ENCODE measurements at regions not wholly inside any gene's neighbourhood (a gene's known extent, or its start where the extent isn't known, plus 50 kb on each side); places are given as distances from the start of the nearest gene placed in this dataset.

- ChIA-PET POLR2A (no interaction called here), CTCF (no interaction called here)
- no peak for TF ChIP-seq SP1 (IDR thresholded peaks at IDR 0.05)
- TF ChIP-seq ARNT (IDR thresholded peaks at IDR 0.05), result no peak
- TF ChIP-seq SUZ12 (IDR thresholded peaks at IDR 0.05), result no peak
- no peak for TF ChIP-seq BHLHE40 (IDR thresholded peaks at IDR 0.05; ENCODE audit: borderline replicate concordance)
- no peak for TF ChIP-seq CTBP1 (IDR thresholded peaks at IDR 0.05; ENCODE audit: borderline replicate concordance)
- TF ChIP-seq ELF4 (IDR thresholded peaks at IDR 0.05), result no peak
- no peak for TF ChIP-seq NFRKB (IDR thresholded peaks at IDR 0.05)
- TF ChIP-seq FOXM1 (IDR thresholded peaks at IDR 0.05; ENCODE audit: borderline replicate concordance), result no peak
- no peak for TF ChIP-seq TARDBP (IDR thresholded peaks at IDR 0.05)
- no peak for TF ChIP-seq L3MBTL2 (conservative IDR thresholded peaks at IDR 0.05)
- no peak for TF ChIP-seq FOXK2 (IDR thresholded peaks at IDR 0.05)
- no peak for TF ChIP-seq FOXA1 (IDR thresholded peaks at IDR 0.05)
- no peak for TF ChIP-seq LEF1 (IDR thresholded peaks at IDR 0.05; ENCODE audit: borderline replicate concordance)
- no peak for TF ChIP-seq PKNOX1 (IDR thresholded peaks at IDR 0.05)
- TF ChIP-seq ZNF384 (IDR thresholded peaks at IDR 0.05), result no peak
- TF ChIP-seq HDGF (IDR thresholded peaks at IDR 0.05; ENCODE audit: borderline replicate concordance), result no peak
- DNase-seq (ENCODE audit: extremely low spot score), result no peak
Observed at GRCh38 chr13:54989418-54989817, 1960.8 kb downstream of the OLFM4 start.

- TF ChIP-seq ZNF384 (IDR thresholded peaks at IDR 0.05) (no peak), LEF1 (IDR thresholded peaks at IDR 0.05; ENCODE audit: borderline replicate concordance) (no peak), ARNT (IDR thresholded peaks at IDR 0.05) (no peak), HDGF (IDR thresholded peaks at IDR 0.05; ENCODE audit: borderline replicate concordance) (no peak), CTBP1 (IDR thresholded peaks at IDR 0.05; ENCODE audit: borderline replicate concordance) (no peak), SUZ12 (IDR thresholded peaks at IDR 0.05) (no peak), L3MBTL2 (conservative IDR thresholded peaks at IDR 0.05) (no peak), SP1 (IDR thresholded peaks at IDR 0.05) (no peak), FOXK2 (IDR thresholded peaks at IDR 0.05) (no peak), FOXA1 (IDR thresholded peaks at IDR 0.05) (no peak), PKNOX1 (IDR thresholded peaks at IDR 0.05) (no peak), FOXM1 (IDR thresholded peaks at IDR 0.05; ENCODE audit: borderline replicate concordance) (no peak)
- no peak for DNase-seq (ENCODE audit: extremely low spot score)
- CTCF ChIA-PET, result no interaction called here
- POLR2A ChIA-PET, result no interaction called here
Observed at GRCh38 chr13:54999399-54999907, 1970.8 kb downstream of the OLFM4 start.

GRCh38 chr13:55000043-55000442, 1971.4 kb downstream of the OLFM4 start:
- POLR2A ChIA-PET, result no interaction called here
- no peak for DNase-seq (ENCODE audit: extremely low spot score)
- CTCF ChIA-PET, result no interaction called here
- no peak for TF ChIP-seq NFRKB (IDR thresholded peaks at IDR 0.05)
- TF ChIP-seq CTBP1 (IDR thresholded peaks at IDR 0.05; ENCODE audit: borderline replicate concordance), result no peak
- no peak for TF ChIP-seq FOXA1 (IDR thresholded peaks at IDR 0.05)
- TF ChIP-seq ELF4 (IDR thresholded peaks at IDR 0.05), result no peak
- TF ChIP-seq HDGF (IDR thresholded peaks at IDR 0.05; ENCODE audit: borderline replicate concordance), result no peak
- TF ChIP-seq PKNOX1 (IDR thresholded peaks at IDR 0.05), result no peak
- no peak for TF ChIP-seq FOXM1 (IDR thresholded peaks at IDR 0.05; ENCODE audit: borderline replicate concordance)
- no peak for TF ChIP-seq TARDBP (IDR thresholded peaks at IDR 0.05)
- no peak for TF ChIP-seq L3MBTL2 (conservative IDR thresholded peaks at IDR 0.05)
- TF ChIP-seq LEF1 (IDR thresholded peaks at IDR 0.05; ENCODE audit: borderline replicate concordance), result no peak
- no peak for TF ChIP-seq ZNF384 (IDR thresholded peaks at IDR 0.05)

- CTCF ChIA-PET, result no interaction called here
- no peak for DNase-seq (ENCODE audit: extremely low spot score)
- POLR2A ChIA-PET, result no interaction called here
- TF ChIP-seq FOXK2 (IDR thresholded peaks at IDR 0.05) (no peak), ELF4 (IDR thresholded peaks at IDR 0.05) (no peak), ARNT (IDR thresholded peaks at IDR 0.05) (no peak), ZNF384 (IDR thresholded peaks at IDR 0.05) (no peak), SP1 (IDR thresholded peaks at IDR 0.05) (no peak), HDGF (IDR thresholded peaks at IDR 0.05; ENCODE audit: borderline replicate concordance) (no peak), LEF1 (IDR thresholded peaks at IDR 0.05; ENCODE audit: borderline replicate concordance) (no peak), BHLHE40 (IDR thresholded peaks at IDR 0.05; ENCODE audit: borderline replicate concordance) (no peak), TARDBP (IDR thresholded peaks at IDR 0.05) (no peak), FOXM1 (IDR thresholded peaks at IDR 0.05; ENCODE audit: borderline replicate concordance) (no peak), L3MBTL2 (conservative IDR thresholded peaks at IDR 0.05) (no peak)
Observed at GRCh38 chr13:55000844-55001243, 1972.2 kb downstream of the OLFM4 start.

- no peak for TF ChIP-seq HDGF (IDR thresholded peaks at IDR 0.05; ENCODE audit: borderline replicate concordance)
- ChIA-PET CTCF (no interaction called here), POLR2A (no interaction called here)
- no peak for DNase-seq (ENCODE audit: extremely low spot score)
Observed at GRCh38 chr13:55001881-55002280, 1973.3 kb downstream of the OLFM4 start.

- ChIA-PET POLR2A (no interaction called here), CTCF (no interaction called here)
- DNase-seq (ENCODE audit: extremely low spot score), result no peak
- TF ChIP-seq BHLHE40 (IDR thresholded peaks at IDR 0.05; ENCODE audit: borderline replicate concordance), result no peak
- TF ChIP-seq L3MBTL2 (conservative IDR thresholded peaks at IDR 0.05), result no peak
- no peak for TF ChIP-seq NFRKB (IDR thresholded peaks at IDR 0.05)
- no peak for TF ChIP-seq ELF4 (IDR thresholded peaks at IDR 0.05)
- TF ChIP-seq TARDBP (IDR thresholded peaks at IDR 0.05), result no peak
- TF ChIP-seq FOXK2 (IDR thresholded peaks at IDR 0.05), result no peak
Observed at GRCh38 chr13:55007681-55008080, 1979.1 kb downstream of the OLFM4 start.

GRCh38 chr13:55013051-55013450, 1984.4 kb downstream of the OLFM4 start:
- ChIA-PET CTCF (no interaction called here), POLR2A (no interaction called here)
- no peak for TF ChIP-seq FOXM1 (IDR thresholded peaks at IDR 0.05; ENCODE audit: borderline replicate concordance)
- TF ChIP-seq LEF1 (IDR thresholded peaks at IDR 0.05; ENCODE audit: borderline replicate concordance), result no peak
- no peak for TF ChIP-seq L3MBTL2 (conservative IDR thresholded peaks at IDR 0.05)
- no peak for TF ChIP-seq FOXK2 (IDR thresholded peaks at IDR 0.05)
- TF ChIP-seq ARNT (IDR thresholded peaks at IDR 0.05), result no peak
- no peak for TF ChIP-seq FOXA1 (IDR thresholded peaks at IDR 0.05)
- TF ChIP-seq NFRKB (IDR thresholded peaks at IDR 0.05), result no peak
- no peak for TF ChIP-seq TARDBP (IDR thresholded peaks at IDR 0.05)
- no peak for DNase-seq (ENCODE audit: extremely low spot score)
